ENCODE measurements at regions not wholly inside any gene's neighbourhood (a gene's known extent, or its start where the extent isn't known, plus 50 kb on each side); places are given as distances from the start of the nearest gene placed in this dataset.
A peak's percentile ranks its signal among the peaks of the same experiment; 100 is the strongest.

DNA sequence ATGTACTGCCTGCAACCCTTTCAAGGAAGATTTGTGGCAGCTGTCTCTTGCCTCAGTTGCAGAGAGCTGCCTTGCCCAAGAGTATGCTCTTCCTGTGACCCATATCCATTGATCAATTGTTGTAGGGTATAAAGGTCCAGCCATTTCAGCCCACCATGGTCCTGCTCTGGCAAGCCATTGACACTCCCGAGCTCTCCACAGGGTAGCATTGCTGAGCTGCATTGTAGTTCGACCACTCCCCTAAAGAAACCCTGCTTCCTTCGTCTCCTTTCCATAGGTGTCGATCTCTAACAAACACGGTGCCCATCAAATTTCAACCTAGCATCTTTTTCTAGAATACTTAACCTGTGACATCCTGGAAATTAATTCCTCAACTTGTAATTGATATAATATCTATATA, 104.9 kb upstream of the NDUFV2 start:
- Histone ChIP-seq H3K4me1 (ENCODE audit: control insufficient read depth in 4 of 4, insufficient read depth in 4 of 4, low read length in 3 of 4) (peaks cover 0 to 11% (median 5%) of the 10 kb centered on the region in 4 donors), H3K4me3 (ENCODE audit: low read depth in 1 of 3, low read length in 3 of 3) (no peak overlapping the region), H3K36me3 (ENCODE audit: control insufficient read depth in 4 of 4, insufficient read depth in 3 of 4, low read depth in 1 of 4, low read length in 3 of 4) (no peaks in the 10 kb centered on the region), H3K27ac (ENCODE audit: low read depth in 1 of 2, low read length in 2 of 2) (no peak overlapping the region), H3K27me3 (ENCODE audit: control insufficient read depth in 4 of 4, insufficient read depth in 4 of 4, low read length in 3 of 4) (no peaks in the 10 kb centered on the region), H3K9ac (ENCODE audit: low read depth in 1 of 2, low read length in 2 of 2) (no peak overlapping the region), H3K9me3 (ENCODE audit: control insufficient read depth in 4 of 4, low read length in 3 of 4) (peaks cover 0 to 5% (median under 1%) of the 10 kb centered on the region in 4 donors)
- TF ChIP-seq, protein P1, sequence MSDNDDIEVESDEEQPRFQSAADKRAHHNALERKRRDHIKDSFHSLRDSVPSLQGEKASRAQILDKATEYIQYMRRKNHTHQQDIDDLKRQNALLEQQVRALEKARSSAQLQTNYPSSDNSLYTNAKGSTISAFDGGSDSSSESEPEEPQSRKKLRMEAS (IDR thresholded peaks at IDR 0.05): no peak
- TF ChIP-seq, protein P2, sequence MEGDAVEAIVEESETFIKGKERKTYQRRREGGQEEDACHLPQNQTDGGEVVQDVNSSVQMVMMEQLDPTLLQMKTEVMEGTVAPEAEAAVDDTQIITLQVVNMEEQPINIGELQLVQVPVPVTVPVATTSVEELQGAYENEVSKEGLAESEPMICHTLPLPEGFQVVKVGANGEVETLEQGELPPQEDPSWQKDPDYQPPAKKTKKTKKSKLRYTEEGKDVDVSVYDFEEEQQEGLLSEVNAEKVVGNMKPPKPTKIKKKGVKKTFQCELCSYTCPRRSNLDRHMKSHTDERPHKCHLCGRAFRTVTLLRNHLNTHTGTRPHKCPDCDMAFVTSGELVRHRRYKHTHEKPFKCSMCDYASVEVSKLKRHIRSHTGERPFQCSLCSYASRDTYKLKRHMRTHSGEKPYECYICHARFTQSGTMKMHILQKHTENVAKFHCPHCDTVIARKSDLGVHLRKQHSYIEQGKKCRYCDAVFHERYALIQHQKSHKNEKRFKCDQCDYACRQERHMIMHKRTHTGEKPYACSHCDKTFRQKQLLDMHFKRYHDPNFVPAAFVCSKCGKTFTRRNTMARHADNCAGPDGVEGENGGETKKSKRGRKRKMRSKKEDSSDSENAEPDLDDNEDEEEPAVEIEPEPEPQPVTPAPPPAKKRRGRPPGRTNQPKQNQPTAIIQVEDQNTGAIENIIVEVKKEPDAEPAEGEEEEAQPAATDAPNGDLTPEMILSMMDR (IDR thresholded peaks at IDR 0.05; ENCODE audit: low read depth, low read length, missing input control): no peak
- TF ChIP-seq GABPA (IDR thresholded peaks at IDR 0.05 in 1 of 2, conservative IDR thresholded peaks at IDR 0.05 in 1 of 2): no peak
- TF ChIP-seq JUND (IDR thresholded peaks at IDR 0.05): no peak
- TF ChIP-seq RXRA (IDR thresholded peaks at IDR 0.05): no peak
- TF ChIP-seq HNF4G (IDR thresholded peaks at IDR 0.05): no peak
- TF ChIP-seq SP1 (IDR thresholded peaks at IDR 0.05): no peak
- no peak for TF ChIP-seq HNF4A (conservative IDR thresholded peaks at IDR 0.05)
- TF ChIP-seq TAF1 (conservative IDR thresholded peaks at IDR 0.05): no peak
- TF ChIP-seq FOXA2 (IDR thresholded peaks at IDR 0.05): no peak
- 85% methylated on average over 5 of the region's 5 CpGs for WGBS
- DNase-seq (ENCODE audit: low spot score): no peak

DNA sequence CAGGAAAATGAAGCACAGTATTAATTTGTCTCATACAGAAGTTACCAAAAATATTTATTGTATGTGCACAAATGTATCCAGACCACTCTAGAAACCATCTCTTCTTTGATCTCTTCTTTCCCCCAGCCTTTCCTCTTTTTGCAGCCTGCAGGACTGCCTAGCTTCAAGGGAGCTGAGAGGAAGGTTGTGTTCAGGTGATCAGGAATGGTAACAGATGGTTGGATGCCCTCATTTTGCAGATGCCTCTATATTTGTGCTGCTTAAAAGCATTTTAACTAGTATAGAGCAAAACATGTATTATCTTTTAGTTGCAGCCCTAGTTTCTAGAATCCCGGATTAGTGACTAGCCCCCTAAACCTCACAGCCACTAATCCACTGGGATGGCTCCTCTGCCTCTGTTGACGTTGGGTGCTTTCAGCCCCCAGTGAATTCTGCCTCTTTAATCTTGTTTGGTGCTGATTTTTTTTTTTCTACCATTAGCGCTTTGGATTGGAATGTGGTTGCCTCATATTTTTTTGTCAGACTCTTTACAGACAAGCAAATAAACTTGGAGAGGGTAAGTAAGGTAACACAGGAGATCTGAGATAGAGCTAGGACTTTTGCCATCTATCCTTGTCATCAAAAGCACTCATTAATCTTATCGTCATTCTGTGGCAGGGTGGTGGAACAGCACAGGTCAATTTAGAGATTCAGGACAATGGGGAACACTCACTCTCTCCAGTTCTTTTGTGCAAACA, 103.8 kb upstream of the NDUFV2 start:
- no peak for DNase-seq (ENCODE audit: low spot score)
- peaks cover 0 to 11% (median 5%) of the 10 kb centered on the region in 4 donors for H3K4me1 ChIP-seq (ENCODE audit: control insufficient read depth in 4 of 4, insufficient read depth in 4 of 4, low read length in 3 of 4)
- H3K9ac ChIP-seq (ENCODE audit: low read depth in 1 of 2, low read length in 2 of 2): no peak overlapping the region
- TF ChIP-seq JUND (IDR thresholded peaks at IDR 0.05) (peak in 1 of 2 donors; percentile 23), TAF1 (conservative IDR thresholded peaks at IDR 0.05) (no peak), RXRA (IDR thresholded peaks at IDR 0.05) (peak; percentile 10 to 49), RAD21 (IDR thresholded peaks at IDR 0.05) (no peak), HNF4A (conservative IDR thresholded peaks at IDR 0.05) (peak in 1 of 2 donors; percentile 13), FOXA1 (IDR thresholded peaks at IDR 0.05) (no peak)
- TF ChIP-seq, protein P1 (IDR thresholded peaks at IDR 0.05): no peak
- peaks cover 0 to 5% (median under 1%) of the 10 kb centered on the region in 4 donors for H3K9me3 ChIP-seq (ENCODE audit: control insufficient read depth in 4 of 4, low read length in 3 of 4)
- H3K36me3 ChIP-seq (ENCODE audit: control insufficient read depth in 4 of 4, insufficient read depth in 3 of 4, low read depth in 1 of 4, low read length in 3 of 4): no peaks in the 10 kb centered on the region
- H3K27me3 ChIP-seq (ENCODE audit: control insufficient read depth in 4 of 4, insufficient read depth in 4 of 4, low read length in 3 of 4): no peaks in the 10 kb centered on the region
- no peak overlapping the region for H3K27ac ChIP-seq (ENCODE audit: low read depth in 1 of 2, low read length in 2 of 2)
- 33% methylated on average over 4 of the region's 4 CpGs for WGBS
- H3K4me3 ChIP-seq (ENCODE audit: low read depth in 1 of 3, low read length in 3 of 3): no peak overlapping the region

DNA sequence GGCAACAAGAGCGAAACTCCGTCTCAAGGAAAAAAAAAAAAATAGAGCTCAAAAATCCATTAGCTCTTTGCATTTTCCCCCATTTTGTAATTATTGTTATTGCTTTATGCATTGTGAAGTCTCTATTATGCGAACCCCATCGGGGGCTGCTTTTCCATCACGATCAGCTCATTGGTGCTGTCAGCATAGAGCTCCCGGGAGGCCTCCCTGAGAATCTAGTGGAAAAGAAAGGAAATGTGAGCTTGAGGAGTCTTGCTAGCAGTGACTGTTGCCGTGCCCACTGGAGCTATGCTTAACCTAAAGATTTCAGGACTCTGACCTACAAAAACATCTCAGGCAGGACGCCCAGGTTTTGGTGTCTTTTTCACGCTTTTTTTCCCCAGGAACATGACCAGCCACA, 102.6 kb upstream of the NDUFV2 start:
- Histone ChIP-seq H3K4me3 (ENCODE audit: low read depth in 1 of 3, low read length in 3 of 3) (no peak overlapping the region), H3K36me3 (ENCODE audit: control insufficient read depth in 4 of 4, insufficient read depth in 3 of 4, low read depth in 1 of 4, low read length in 3 of 4) (no peaks in the 10 kb centered on the region), H3K27me3 (ENCODE audit: control insufficient read depth in 4 of 4, insufficient read depth in 4 of 4, low read length in 3 of 4) (no peaks in the 10 kb centered on the region), H3K4me1 (ENCODE audit: control insufficient read depth in 4 of 4, insufficient read depth in 4 of 4, low read length in 3 of 4) (peaks cover 0 to 11% (median 5%) of the 10 kb centered on the region in 4 donors), H3K9me3 (ENCODE audit: control insufficient read depth in 4 of 4, low read length in 3 of 4) (peaks cover 0 to 5% (median under 1%) of the 10 kb centered on the region in 4 donors), H3K27ac (ENCODE audit: low read depth in 1 of 2, low read length in 2 of 2) (no peak overlapping the region), H3K9ac (ENCODE audit: low read depth in 1 of 2, low read length in 2 of 2) (no peak overlapping the region)
- WGBS: 87% methylated on average over 9 of the region's 9 CpGs
- TF ChIP-seq HNF4G (IDR thresholded peaks at IDR 0.05) (no peak), GABPA (IDR thresholded peaks at IDR 0.05 in 1 of 2, conservative IDR thresholded peaks at IDR 0.05 in 1 of 2) (no peak), FOXA2 (IDR thresholded peaks at IDR 0.05) (no peak), FOXA1 (IDR thresholded peaks at IDR 0.05) (no peak), JUND (IDR thresholded peaks at IDR 0.05) (no peak), RAD21 (IDR thresholded peaks at IDR 0.05) (no peak), TAF1 (conservative IDR thresholded peaks at IDR 0.05) (no peak), YY1 (IDR thresholded peaks at IDR 0.05) (no peak), SP1 (IDR thresholded peaks at IDR 0.05) (no peak), HNF4A (conservative IDR thresholded peaks at IDR 0.05) (no peak), NR2F2 (IDR thresholded peaks at IDR 0.05) (no peak)
- TF ChIP-seq, protein P3, sequence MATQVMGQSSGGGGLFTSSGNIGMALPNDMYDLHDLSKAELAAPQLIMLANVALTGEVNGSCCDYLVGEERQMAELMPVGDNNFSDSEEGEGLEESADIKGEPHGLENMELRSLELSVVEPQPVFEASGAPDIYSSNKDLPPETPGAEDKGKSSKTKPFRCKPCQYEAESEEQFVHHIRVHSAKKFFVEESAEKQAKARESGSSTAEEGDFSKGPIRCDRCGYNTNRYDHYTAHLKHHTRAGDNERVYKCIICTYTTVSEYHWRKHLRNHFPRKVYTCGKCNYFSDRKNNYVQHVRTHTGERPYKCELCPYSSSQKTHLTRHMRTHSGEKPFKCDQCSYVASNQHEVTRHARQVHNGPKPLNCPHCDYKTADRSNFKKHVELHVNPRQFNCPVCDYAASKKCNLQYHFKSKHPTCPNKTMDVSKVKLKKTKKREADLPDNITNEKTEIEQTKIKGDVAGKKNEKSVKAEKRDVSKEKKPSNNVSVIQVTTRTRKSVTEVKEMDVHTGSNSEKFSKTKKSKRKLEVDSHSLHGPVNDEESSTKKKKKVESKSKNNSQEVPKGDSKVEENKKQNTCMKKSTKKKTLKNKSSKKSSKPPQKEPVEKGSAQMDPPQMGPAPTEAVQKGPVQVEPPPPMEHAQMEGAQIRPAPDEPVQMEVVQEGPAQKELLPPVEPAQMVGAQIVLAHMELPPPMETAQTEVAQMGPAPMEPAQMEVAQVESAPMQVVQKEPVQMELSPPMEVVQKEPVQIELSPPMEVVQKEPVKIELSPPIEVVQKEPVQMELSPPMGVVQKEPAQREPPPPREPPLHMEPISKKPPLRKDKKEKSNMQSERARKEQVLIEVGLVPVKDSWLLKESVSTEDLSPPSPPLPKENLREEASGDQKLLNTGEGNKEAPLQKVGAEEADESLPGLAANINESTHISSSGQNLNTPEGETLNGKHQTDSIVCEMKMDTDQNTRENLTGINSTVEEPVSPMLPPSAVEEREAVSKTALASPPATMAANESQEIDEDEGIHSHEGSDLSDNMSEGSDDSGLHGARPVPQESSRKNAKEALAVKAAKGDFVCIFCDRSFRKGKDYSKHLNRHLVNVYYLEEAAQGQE (IDR thresholded peaks at IDR 0.05): no peak
- TF ChIP-seq, protein P4, sequence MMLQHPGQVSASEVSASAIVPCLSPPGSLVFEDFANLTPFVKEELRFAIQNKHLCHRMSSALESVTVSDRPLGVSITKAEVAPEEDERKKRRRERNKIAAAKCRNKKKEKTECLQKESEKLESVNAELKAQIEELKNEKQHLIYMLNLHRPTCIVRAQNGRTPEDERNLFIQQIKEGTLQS (IDR thresholded peaks at IDR 0.05): no peak
- TF ChIP-seq, protein P5, sequence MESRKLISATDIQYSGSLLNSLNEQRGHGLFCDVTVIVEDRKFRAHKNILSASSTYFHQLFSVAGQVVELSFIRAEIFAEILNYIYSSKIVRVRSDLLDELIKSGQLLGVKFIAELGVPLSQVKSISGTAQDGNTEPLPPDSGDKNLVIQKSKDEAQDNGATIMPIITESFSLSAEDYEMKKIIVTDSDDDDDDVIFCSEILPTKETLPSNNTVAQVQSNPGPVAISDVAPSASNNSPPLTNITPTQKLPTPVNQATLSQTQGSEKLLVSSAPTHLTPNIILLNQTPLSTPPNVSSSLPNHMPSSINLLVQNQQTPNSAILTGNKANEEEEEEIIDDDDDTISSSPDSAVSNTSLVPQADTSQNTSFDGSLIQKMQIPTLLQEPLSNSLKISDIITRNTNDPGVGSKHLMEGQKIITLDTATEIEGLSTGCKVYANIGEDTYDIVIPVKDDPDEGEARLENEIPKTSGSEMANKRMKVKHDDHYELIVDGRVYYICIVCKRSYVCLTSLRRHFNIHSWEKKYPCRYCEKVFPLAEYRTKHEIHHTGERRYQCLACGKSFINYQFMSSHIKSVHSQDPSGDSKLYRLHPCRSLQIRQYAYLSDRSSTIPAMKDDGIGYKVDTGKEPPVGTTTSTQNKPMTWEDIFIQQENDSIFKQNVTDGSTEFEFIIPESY (IDR thresholded peaks at IDR 0.05): no peak
- TF ChIP-seq, protein P1 (IDR thresholded peaks at IDR 0.05): no peak
- no peak for DNase-seq (ENCODE audit: low spot score)
